ENCODE measurements at regions not wholly inside any gene's neighbourhood (a gene's known extent, or its start where the extent isn't known, plus 50 kb on each side); places are given as distances from the start of the nearest gene placed in this dataset.

GRCh38 chr2:239864247-239865058, 160.7 kb downstream of the NDUFA10 start:
- no peak for TF ChIP-seq CTCF (IDR thresholded peaks at IDR 0.05)

GRCh38 chr2:239862613-239863012, 162.5 kb downstream of the NDUFA10 start:
- TF ChIP-seq CTCF (IDR thresholded peaks at IDR 0.05), result no peak

GRCh38 chr2:239858179-239858578, 167.0 kb downstream of the NDUFA10 start:
- TF ChIP-seq CTCF (IDR thresholded peaks at IDR 0.05), result no peak

- TF ChIP-seq CTCF (IDR thresholded peaks at IDR 0.05), result no peak
Measured at GRCh38 chr2:239857591-239857990, 167.6 kb downstream of the NDUFA10 start.

- no peak for TF ChIP-seq CTCF (IDR thresholded peaks at IDR 0.05)
Measured at GRCh38 chr2:239856620-239857285, 168.4 kb downstream of the NDUFA10 start.

GRCh38 chr2:239855863-239856587, 169.1 kb downstream of the NDUFA10 start:
- no peak for TF ChIP-seq CTCF (IDR thresholded peaks at IDR 0.05)

GRCh38 chr2:239854596-239854995, 170.5 kb downstream of the NDUFA10 start:
- TF ChIP-seq CTCF (IDR thresholded peaks at IDR 0.05), result no peak
